ENCODE measurements at regions not wholly inside any gene's neighbourhood (a gene's known extent, or its start where the extent isn't known, plus 50 kb on each side); places are given as distances from the start of the nearest gene placed in this dataset.

DNA sequence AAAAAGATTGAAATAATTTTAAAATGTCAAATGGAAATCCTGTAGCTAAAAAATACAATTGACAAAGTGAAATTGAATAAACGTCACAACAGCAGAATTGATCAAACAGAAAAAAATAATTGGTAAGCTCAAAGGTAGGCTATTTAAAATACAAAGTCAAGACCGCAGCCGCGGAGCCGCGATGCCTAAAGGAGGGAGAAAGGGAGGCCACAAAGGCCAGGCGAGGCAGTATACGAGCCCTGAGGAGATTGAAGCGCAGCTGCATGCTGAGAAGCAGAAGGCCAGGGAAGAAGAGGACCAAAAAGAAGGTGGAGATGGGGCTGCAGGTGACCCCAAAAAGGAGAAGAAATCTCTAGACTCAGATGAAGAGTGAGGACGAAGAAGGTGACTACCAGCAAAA, 1068.5 kb upstream of the COX7C start:
- TF ChIP-seq, protein P1, sequence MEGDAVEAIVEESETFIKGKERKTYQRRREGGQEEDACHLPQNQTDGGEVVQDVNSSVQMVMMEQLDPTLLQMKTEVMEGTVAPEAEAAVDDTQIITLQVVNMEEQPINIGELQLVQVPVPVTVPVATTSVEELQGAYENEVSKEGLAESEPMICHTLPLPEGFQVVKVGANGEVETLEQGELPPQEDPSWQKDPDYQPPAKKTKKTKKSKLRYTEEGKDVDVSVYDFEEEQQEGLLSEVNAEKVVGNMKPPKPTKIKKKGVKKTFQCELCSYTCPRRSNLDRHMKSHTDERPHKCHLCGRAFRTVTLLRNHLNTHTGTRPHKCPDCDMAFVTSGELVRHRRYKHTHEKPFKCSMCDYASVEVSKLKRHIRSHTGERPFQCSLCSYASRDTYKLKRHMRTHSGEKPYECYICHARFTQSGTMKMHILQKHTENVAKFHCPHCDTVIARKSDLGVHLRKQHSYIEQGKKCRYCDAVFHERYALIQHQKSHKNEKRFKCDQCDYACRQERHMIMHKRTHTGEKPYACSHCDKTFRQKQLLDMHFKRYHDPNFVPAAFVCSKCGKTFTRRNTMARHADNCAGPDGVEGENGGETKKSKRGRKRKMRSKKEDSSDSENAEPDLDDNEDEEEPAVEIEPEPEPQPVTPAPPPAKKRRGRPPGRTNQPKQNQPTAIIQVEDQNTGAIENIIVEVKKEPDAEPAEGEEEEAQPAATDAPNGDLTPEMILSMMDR (IDR thresholded peaks at IDR 0.05): no peak
- no peak for TF ChIP-seq POLR2A (IDR thresholded peaks at IDR 0.05)

All from upper lobe of left lung (tissue), 4 donors.